Gastrocnemius medialis (tissue), 4 donors: ENCODE measurements at regions not wholly inside any gene's neighbourhood (a gene's known extent, or its start where the extent isn't known, plus 50 kb on each side); places are given as distances from the start of the nearest gene placed in this dataset.

Source experiments
- POLR2A ChIP-seq, 2 donors: fragments of 450-650 bp; IDR thresholded peaks; one replicate each; pipeline ENCODE4 v1.6.1; 2017; ENCODE audit warnings: antibody characterized with exemption in 2 of 2, mild to moderate bottlenecking in 2 of 2, moderate library complexity in 2 of 2
- TF ChIP-seq, protein P1 (sequence below), 5 experiments: fragments of 450-650 bp in 3 of 5; fragments of 200-600 bp in 2 of 5; sonication (generic) in 2 of 5; IDR thresholded peaks in 4 of 5; conservative IDR thresholded peaks in 1 of 5; 1 replicate in 4 of 5; 2 replicates in 1 of 5; pipeline ENCODE4 v1.5.1; 2016 to 2019; ENCODE audit warnings: antibody characterized with exemption in 5 of 5, mild to moderate bottlenecking in 3 of 5, moderate library complexity in 3 of 5

DNA sequence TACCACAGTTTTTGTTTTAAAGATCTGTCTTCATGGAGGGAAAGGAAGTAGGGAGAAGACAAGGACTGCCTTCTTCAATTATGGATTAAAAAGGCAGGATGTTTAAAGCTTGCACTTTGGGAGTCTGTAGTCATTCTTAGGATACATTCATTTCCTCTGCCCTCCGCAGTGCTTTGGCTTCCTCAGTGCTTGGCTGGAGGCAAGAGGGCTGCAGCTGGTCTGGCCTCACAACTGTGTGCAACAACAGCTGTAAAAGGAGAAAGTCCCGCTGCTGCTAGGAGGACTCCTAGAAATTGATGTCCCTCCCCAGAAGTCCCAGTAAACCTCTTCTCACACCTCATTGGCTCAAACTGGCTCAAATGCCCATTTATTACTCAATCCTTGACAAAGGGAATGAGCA is 54.4 kb upstream of the PPP2R3A start:
- TF ChIP-seq, protein P1, sequence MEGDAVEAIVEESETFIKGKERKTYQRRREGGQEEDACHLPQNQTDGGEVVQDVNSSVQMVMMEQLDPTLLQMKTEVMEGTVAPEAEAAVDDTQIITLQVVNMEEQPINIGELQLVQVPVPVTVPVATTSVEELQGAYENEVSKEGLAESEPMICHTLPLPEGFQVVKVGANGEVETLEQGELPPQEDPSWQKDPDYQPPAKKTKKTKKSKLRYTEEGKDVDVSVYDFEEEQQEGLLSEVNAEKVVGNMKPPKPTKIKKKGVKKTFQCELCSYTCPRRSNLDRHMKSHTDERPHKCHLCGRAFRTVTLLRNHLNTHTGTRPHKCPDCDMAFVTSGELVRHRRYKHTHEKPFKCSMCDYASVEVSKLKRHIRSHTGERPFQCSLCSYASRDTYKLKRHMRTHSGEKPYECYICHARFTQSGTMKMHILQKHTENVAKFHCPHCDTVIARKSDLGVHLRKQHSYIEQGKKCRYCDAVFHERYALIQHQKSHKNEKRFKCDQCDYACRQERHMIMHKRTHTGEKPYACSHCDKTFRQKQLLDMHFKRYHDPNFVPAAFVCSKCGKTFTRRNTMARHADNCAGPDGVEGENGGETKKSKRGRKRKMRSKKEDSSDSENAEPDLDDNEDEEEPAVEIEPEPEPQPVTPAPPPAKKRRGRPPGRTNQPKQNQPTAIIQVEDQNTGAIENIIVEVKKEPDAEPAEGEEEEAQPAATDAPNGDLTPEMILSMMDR (IDR thresholded peaks at IDR 0.05 in 4 of 5, conservative IDR thresholded peaks at IDR 0.05 in 1 of 5), result no peak
- no peak for TF ChIP-seq POLR2A (IDR thresholded peaks at IDR 0.05)
